Endothelial cell of umbilical vein (primary cell): ENCODE measurements at regions not wholly inside any gene's neighbourhood (a gene's known extent, or its start where the extent isn't known, plus 50 kb on each side); places are given as distances from the start of the nearest gene placed in this dataset.

Experiments used
- BruUV-seq: library from RNA; stranded (reverse); fragments of 400-500 nt; replicated peaks from 2 replicates; lab custom pipeline; 2021; lab: Mats Ljungman, UMichigan
- CTCF ChIA-PET: fragments of 300-600, 350-600 bp; sonication (Branson Sonifier 250); formaldehyde crosslinking; loops from one replicate; lab custom pipeline; 2021; ENCODE audit warnings: antibody characterized with exemption, inconsistent platforms; lab: Charles Lee
- POLR2A ChIA-PET: fragments of 300-600, 350-600 bp; sonication (Branson Sonifier 250); formaldehyde crosslinking; loops from one replicate; lab custom pipeline; 2021; ENCODE audit warnings: antibody characterized with exemption, inconsistent platforms; lab: Charles Lee
- DNase-seq: peaks from one replicate; pipeline ENCODE4 v3.0.0-alpha.2; 2011; ENCODE audit warnings: low read depth, low spot score
- FAIRE-seq: peaks from 2 replicates; lab custom pipeline; 2011; peaks lifted over from hg19 to GRCh38; lab: Jason Lieb, UNC
- H2AFZ ChIP-seq: 2 replicates; pipeline ENCODE4 v1.6.0; 2012; ENCODE audit warnings: low read depth, low read length, control low read depth, inconsistent platforms
- H3K27ac ChIP-seq: 2 replicates; pipeline ENCODE4 v1.5.1; 2011; ENCODE audit warnings: low read depth, mild to moderate bottlenecking, control low read depth, low read length, moderate library complexity; ENCODE audit not compliant: insufficient read depth
- H3K27me3 ChIP-seq, 2 experiments: 2 replicates each; pipeline versions ENCODE4 v1.6.0 to v1.6.1; 2011; ENCODE audit warnings: low read length in 2 of 2, mixed read lengths in 1 of 2; ENCODE audit not compliant: control insufficient read depth in 2 of 2, insufficient read depth in 2 of 2
- H3K36me3 ChIP-seq, 2 experiments: 2 replicates in 1 of 2; 3 replicates in 1 of 2; pipeline ENCODE4 v1.5.1; 2011; ENCODE audit warnings: low read length in 2 of 2, mild to moderate bottlenecking in 1 of 2, moderate library complexity in 1 of 2; ENCODE audit not compliant: control insufficient read depth in 2 of 2, insufficient read depth in 2 of 2; ENCODE audit errors: extremely low read depth in 1 of 2
- H3K4me1 ChIP-seq: 3 replicates; pipeline ENCODE4 v1.5.1; 2011; ENCODE audit warnings: mild to moderate bottlenecking, low read length; ENCODE audit not compliant: control insufficient read depth, insufficient read depth; ENCODE audit errors: extremely low read depth
- H3K4me2 ChIP-seq: 2 replicates; pipeline ENCODE4 v1.6.1; 2011; ENCODE audit warnings: low read length, control low read depth, mixed read lengths; ENCODE audit not compliant: insufficient read depth
- H3K4me3 ChIP-seq, 3 experiments: fragments of 200-600 bp in 1 of 3; sonication (generic), shearing (Covaris generic) in 1 of 3; replicated peaks in 1 of 3; 2 replicates each; pipeline ENCODE4 v1.5.1; 2011 to 2016; ENCODE audit warnings: control low read depth in 3 of 3, low read length in 3 of 3, mild to moderate bottlenecking in 2 of 3, inconsistent platforms in 1 of 3, low read depth in 1 of 3, moderate library complexity in 1 of 3; ENCODE audit not compliant: insufficient read depth in 1 of 3
- H3K79me2 ChIP-seq: 2 replicates; pipeline ENCODE4 v1.6.0; 2012; ENCODE audit warnings: low read length, inconsistent platforms; ENCODE audit not compliant: control insufficient read depth, insufficient read depth
- H3K9ac ChIP-seq: replicated peaks from 2 replicates; pipeline ENCODE3; 2011; ENCODE audit warnings: low read length, control low read depth; ENCODE audit not compliant: insufficient read depth; ENCODE audit errors: extremely low read depth
- H3K9me1 ChIP-seq: replicated peaks from 3 replicates; pipeline ENCODE4 v1.6.0; 2011; ENCODE audit warnings: mild to moderate bottlenecking, low read length; ENCODE audit not compliant: control insufficient read depth, insufficient read depth; ENCODE audit errors: extremely low read depth
- H3K9me3 ChIP-seq: replicated peaks from 2 replicates; pipeline ENCODE4 v1.5.1; 2012; ENCODE audit warnings: low read length, inconsistent platforms; ENCODE audit not compliant: control insufficient read depth, insufficient read depth
- H4K20me1 ChIP-seq: replicated peaks from 2 replicates; pipeline ENCODE3; 2011; ENCODE audit warnings: mild to moderate bottlenecking, low read length; ENCODE audit not compliant: control insufficient read depth, insufficient read depth; ENCODE audit errors: extremely low read depth
- EZH2 ChIP-seq: IDR thresholded peaks from 2 replicates; pipeline ENCODE4 v1.6.1; 2012; ENCODE audit warnings: borderline replicate concordance, low read depth, mild to moderate bottlenecking, moderate library complexity, low read length, inconsistent platforms; ENCODE audit not compliant: severe bottlenecking
- FOS ChIP-seq: IDR thresholded peaks from 2 replicates; pipeline ENCODE4 v1.6.1; 2011; ENCODE audit warnings: mild to moderate bottlenecking, low read length, moderate library complexity, borderline replicate concordance; ENCODE audit not compliant: insufficient read depth
- GATA2 ChIP-seq: IDR thresholded peaks from 2 replicates; pipeline ENCODE4 v1.7.0; 2011; ENCODE audit warnings: low read depth, mild to moderate bottlenecking, moderate library complexity, mixed read lengths, low read length; ENCODE audit not compliant: insufficient read length, insufficient read depth
- JUN ChIP-seq: IDR thresholded peaks from 2 replicates; pipeline ENCODE4 v1.6.1; 2011; ENCODE audit warnings: borderline replicate concordance, low read depth; ENCODE audit not compliant: insufficient read length, insufficient read depth
- MYC ChIP-seq: IDR thresholded peaks from one replicate; pipeline ENCODE4 v1.6.1; 2011; ENCODE audit warnings: mild to moderate bottlenecking, low read depth, low read length
- POLR2A ChIP-seq: IDR thresholded peaks from 2 replicates; pipeline ENCODE4 v1.6.1; 2012; ENCODE audit warnings: low read depth, mild to moderate bottlenecking, control low read depth, low read length
- dilution Hi-C: fragments of 300-500 bp; cut with MboI; formaldehyde crosslinking; loops from one replicate; pipeline ENCODE4 v1.15.0; 2019; ENCODE audit warnings: low sequenced_read_pairs; ENCODE audit not compliant: extremely low pct_ligation_motif_present
- intact Hi-C: fragments of 100-400 bp; cut with micrococcal nuclease; formaldehyde crosslinking; loops from one replicate; pipeline ENCODE4 v1.10.0; 2022
- TF ChIP-seq, protein P1 (sequence below): IDR thresholded peaks from 2 replicates; pipeline ENCODE4 v1.6.1; 2011; ENCODE audit not compliant: insufficient read depth, insufficient read length
- TF ChIP-seq, protein P2 (sequence below), 2 donors: IDR thresholded peaks; 1 replicate in 1 of 2; 2 replicates in 1 of 2; pipeline ENCODE4 v1.5.1; 2011; ENCODE audit warnings: low read length in 2 of 2, mild to moderate bottlenecking in 2 of 2, moderate library complexity in 2 of 2, control low read depth in 1 of 2, inconsistent platforms in 1 of 2, low read depth in 1 of 2; ENCODE audit not compliant: insufficient read depth in 1 of 2; ENCODE audit errors: extremely low read depth in 1 of 2

GRCh38 chr13:109670776-109671175 lies 115.6 kb downstream of the IRS2 start:
- POLR2A ChIA-PET, result no interaction called here
- CTCF ChIA-PET, result no interaction called here
- Histone ChIP-seq H3K4me2 (no peak overlapping the region), H3K27me3 (peaks cover 10 to 15% of the 10 kb centered on the region in 2 experiments), H3K4me1 (no peaks in the 10 kb centered on the region), H3K79me2 (no peaks in the 10 kb centered on the region), H3K9ac (no peak overlapping the region), H3K27ac (no peak overlapping the region), H3K9me3 (no peaks in the 10 kb centered on the region), H3K9me1 (no peaks in the 10 kb centered on the region), H3K36me3 (no peaks in the 10 kb centered on the region), H4K20me1 (no peaks in the 10 kb centered on the region), H3K4me3 (no peak overlapping the region), H2AFZ (no peak overlapping the region)
- BruUV-seq, result no TSS peak
- dilution Hi-C loops, result no loop called here
- TF ChIP-seq, protein P1, sequence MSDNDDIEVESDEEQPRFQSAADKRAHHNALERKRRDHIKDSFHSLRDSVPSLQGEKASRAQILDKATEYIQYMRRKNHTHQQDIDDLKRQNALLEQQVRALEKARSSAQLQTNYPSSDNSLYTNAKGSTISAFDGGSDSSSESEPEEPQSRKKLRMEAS, result no peak
- TF ChIP-seq EZH2 (no peak), JUN (no peak), POLR2A (no peak), FOS (no peak), MYC (no peak), GATA2 (no peak)
- TF ChIP-seq, protein P2, sequence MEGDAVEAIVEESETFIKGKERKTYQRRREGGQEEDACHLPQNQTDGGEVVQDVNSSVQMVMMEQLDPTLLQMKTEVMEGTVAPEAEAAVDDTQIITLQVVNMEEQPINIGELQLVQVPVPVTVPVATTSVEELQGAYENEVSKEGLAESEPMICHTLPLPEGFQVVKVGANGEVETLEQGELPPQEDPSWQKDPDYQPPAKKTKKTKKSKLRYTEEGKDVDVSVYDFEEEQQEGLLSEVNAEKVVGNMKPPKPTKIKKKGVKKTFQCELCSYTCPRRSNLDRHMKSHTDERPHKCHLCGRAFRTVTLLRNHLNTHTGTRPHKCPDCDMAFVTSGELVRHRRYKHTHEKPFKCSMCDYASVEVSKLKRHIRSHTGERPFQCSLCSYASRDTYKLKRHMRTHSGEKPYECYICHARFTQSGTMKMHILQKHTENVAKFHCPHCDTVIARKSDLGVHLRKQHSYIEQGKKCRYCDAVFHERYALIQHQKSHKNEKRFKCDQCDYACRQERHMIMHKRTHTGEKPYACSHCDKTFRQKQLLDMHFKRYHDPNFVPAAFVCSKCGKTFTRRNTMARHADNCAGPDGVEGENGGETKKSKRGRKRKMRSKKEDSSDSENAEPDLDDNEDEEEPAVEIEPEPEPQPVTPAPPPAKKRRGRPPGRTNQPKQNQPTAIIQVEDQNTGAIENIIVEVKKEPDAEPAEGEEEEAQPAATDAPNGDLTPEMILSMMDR (IDR thresholded peaks at IDR 0.05; ENCODE audit: extremely low read depth in 1 of 2, insufficient read depth in 1 of 2, low read depth in 1 of 2, low read length in 2 of 2), result no peak
- FAIRE-seq (no peak), DNase-seq (no peak)
- intact Hi-C loops, result no loop called here
